ENCODE measurements at regions not wholly inside any gene's neighbourhood (a gene's known extent, or its start where the extent isn't known, plus 50 kb on each side); places are given as distances from the start of the nearest gene placed in this dataset.

DNA sequence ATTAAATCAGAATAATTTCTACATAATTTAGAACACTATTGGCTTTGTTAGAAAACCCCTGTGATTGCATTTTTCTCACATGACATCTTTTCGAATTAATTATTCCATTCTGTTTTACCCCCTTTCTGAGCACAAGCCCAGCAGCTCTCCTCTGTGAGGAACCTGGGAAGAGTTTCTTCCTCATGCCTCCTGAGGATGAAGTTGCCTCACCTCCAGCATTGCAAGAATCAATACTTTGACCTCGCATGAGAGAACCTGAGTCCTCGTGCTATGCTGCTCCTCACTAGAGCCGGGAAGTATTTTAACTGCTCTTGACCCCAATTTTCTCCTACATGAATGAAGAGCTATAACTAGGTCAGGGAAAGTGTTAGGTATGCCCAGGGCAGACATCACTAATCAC, 77.1 kb upstream of the RAPH1 start:
- Histone ChIP-seq H3K4me1 (no peaks in the 10 kb centered on the region), H3K4me3 (no peak overlapping the region), H3K27ac (no peak overlapping the region), H3K36me3 (no peaks in the 10 kb centered on the region), H3K9me3 (no peaks in the 10 kb centered on the region), H3K27me3 (no peaks in the 10 kb centered on the region)
- WGBS, 2 donors, result 95 to 97% methylated on average over 4 of the region's 4 CpGs
- DNase-seq, result no peak
- TF ChIP-seq POLR2AphosphoS5 (IDR thresholded peaks at IDR 0.05) (no peak), EP300 (IDR thresholded peaks at IDR 0.05) (no peak), POLR2A (IDR thresholded peaks at IDR 0.05) (no peak)
- TF ChIP-seq, protein P1, sequence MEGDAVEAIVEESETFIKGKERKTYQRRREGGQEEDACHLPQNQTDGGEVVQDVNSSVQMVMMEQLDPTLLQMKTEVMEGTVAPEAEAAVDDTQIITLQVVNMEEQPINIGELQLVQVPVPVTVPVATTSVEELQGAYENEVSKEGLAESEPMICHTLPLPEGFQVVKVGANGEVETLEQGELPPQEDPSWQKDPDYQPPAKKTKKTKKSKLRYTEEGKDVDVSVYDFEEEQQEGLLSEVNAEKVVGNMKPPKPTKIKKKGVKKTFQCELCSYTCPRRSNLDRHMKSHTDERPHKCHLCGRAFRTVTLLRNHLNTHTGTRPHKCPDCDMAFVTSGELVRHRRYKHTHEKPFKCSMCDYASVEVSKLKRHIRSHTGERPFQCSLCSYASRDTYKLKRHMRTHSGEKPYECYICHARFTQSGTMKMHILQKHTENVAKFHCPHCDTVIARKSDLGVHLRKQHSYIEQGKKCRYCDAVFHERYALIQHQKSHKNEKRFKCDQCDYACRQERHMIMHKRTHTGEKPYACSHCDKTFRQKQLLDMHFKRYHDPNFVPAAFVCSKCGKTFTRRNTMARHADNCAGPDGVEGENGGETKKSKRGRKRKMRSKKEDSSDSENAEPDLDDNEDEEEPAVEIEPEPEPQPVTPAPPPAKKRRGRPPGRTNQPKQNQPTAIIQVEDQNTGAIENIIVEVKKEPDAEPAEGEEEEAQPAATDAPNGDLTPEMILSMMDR (IDR thresholded peaks at IDR 0.05), result no peak
- intact Hi-C loops (cut with DNase I), result no loop called here

DNA sequence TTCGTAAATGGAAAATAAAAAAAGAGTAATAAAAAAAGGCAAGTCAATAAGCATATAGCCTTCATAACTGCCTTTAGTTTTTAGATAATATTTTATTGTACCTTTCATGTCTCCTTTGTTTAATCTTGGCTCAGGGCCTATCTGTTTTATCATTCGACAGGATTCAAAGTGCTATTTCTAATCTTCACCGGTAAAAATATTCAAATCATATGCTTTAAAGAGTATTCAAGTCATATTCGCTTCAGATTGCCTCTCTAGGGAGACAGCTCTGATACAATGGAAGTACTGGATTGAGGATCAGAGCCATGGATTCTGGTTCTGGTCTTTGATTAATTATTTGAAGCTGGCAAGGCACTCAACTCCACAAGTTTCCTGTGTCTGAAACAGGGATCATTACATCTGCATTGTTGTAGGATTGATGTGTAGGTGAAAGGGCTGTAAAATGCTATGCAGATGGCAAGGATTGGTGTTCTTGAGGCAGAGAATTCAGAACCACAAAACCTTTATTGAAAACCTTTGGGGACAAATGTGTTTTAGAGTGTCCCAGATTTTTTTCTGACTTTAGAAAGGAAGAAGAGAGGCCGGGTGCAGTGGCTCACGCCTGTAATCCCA, 84.3 kb upstream of the RAPH1 start:
- TF ChIP-seq, protein P1 (IDR thresholded peaks at IDR 0.05), result no peak
- TF ChIP-seq EP300 (IDR thresholded peaks at IDR 0.05) (no peak), POLR2AphosphoS5 (IDR thresholded peaks at IDR 0.05) (no peak), POLR2A (IDR thresholded peaks at IDR 0.05) (no peak)
- no peak for DNase-seq
- intact Hi-C loops (cut with DNase I), result no loop called here
- 22 to 68% methylated on average over 6 of the region's 6 CpGs for WGBS, 2 donors
- Histone ChIP-seq H3K4me3 (no peak overlapping the region), H3K9me3 (no peaks in the 10 kb centered on the region), H3K36me3 (no peaks in the 10 kb centered on the region), H3K27ac (no peak overlapping the region), H3K4me1 (no peaks in the 10 kb centered on the region), H3K27me3 (no peaks in the 10 kb centered on the region)

DNA sequence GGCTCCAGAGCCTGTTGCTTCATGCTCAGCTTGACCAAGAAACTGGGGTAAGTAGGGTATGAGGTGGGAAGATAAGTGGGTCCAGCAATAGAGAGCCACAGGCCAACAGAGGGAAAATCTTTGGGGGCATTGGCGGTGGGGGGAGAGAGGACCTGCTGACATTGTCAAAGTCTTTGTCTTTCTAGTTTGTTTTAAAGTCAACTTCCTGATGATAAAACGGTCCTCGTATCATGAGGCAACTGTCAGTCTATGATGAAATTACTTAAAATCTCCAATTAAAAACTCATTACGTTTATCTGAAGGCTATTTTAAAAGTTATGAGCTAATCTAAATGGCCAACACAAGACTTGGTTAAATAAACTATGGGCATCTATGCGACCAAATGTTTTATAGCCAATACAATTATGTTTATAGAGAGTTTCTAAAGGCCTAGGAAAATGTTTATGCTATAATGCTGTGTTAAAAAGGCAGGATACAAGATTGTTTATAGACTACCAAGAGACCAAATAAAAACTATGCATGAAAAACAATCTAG, 84.4 kb upstream of the CD28 start:
- TF ChIP-seq POLR2A (IDR thresholded peaks at IDR 0.05), result no peak
- TF ChIP-seq, protein P1 (IDR thresholded peaks at IDR 0.05), result no peak
- TF ChIP-seq EP300 (IDR thresholded peaks at IDR 0.05), result no peak
- no peak for TF ChIP-seq POLR2AphosphoS5 (IDR thresholded peaks at IDR 0.05)
- no peak overlapping the region for H3K27ac ChIP-seq
- DNase-seq, result no peak
- H3K36me3 ChIP-seq, result no peaks in the 10 kb centered on the region
- no peaks in the 10 kb centered on the region for H3K9me3 ChIP-seq
- intact Hi-C loops (cut with DNase I), result no loop called here
- WGBS, 2 donors, result 43 to 66% methylated on average over 5 of the region's 5 CpGs
- no peak overlapping the region for H3K4me3 ChIP-seq
- peaks cover 0 to 11% (median 5%) of the 10 kb centered on the region in 4 donors for H3K4me1 ChIP-seq
- no peaks in the 10 kb centered on the region for H3K27me3 ChIP-seq

DNA sequence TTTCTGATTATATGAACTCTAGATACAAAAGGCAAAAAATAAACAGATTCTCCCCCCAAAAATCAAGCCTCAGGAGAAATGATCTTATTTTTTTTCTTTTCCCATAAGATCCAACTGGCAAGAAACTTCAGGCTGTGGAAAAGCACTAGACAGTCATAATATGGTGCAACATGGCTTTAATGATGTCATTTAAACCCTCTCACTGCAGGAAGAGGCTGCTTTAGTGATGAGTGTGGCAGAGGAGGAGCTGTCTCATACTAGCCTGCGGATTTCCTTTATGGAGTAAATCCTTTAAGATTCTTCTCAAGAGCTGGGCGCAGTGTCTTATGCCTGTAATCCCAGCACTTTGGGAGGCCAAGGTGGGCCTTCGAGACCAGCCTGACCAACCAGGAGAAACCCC, 83.3 kb upstream of the CD28 start:
- Histone ChIP-seq H3K9me3 (no peaks in the 10 kb centered on the region), H3K36me3 (no peaks in the 10 kb centered on the region), H3K4me1 (peaks cover 0 to 18% (median 12%) of the 10 kb centered on the region in 4 donors), H3K27ac (no peak overlapping the region), H3K27me3 (no peaks in the 10 kb centered on the region), H3K4me3 (no peak overlapping the region)
- no peak for DNase-seq
- TF ChIP-seq, protein P1 (IDR thresholded peaks at IDR 0.05), result no peak
- TF ChIP-seq POLR2A (IDR thresholded peaks at IDR 0.05) (no peak), EP300 (IDR thresholded peaks at IDR 0.05) (no peak), POLR2AphosphoS5 (IDR thresholded peaks at IDR 0.05) (no peak)
- 85 to 88% methylated on average over 3 of the region's 3 CpGs for WGBS, 2 donors
- intact Hi-C loops (cut with DNase I), result no loop called here

DNA sequence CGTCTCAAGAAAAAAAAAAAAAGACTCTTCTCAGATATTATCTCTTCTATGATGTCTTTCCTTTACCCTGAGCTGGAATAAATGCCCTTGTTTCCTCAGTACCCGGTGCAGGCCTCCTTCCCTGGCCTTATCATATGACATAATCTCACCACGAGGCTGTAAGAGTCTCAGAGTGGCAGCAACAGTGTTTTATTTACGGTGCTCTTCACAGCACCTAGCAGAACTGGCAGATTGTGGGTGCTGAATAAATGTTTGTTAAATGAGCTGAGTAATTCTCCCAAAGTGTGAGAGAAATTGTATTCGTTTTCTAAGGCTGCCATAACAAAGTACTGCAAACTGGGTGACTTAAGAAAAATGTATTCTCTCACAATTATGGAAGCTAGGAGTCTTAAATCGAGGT, 82.8 kb upstream of the CD28 start:
- Histone ChIP-seq H3K27me3 (no peaks in the 10 kb centered on the region), H3K4me1 (peaks cover 0 to 18% (median 12%) of the 10 kb centered on the region in 4 donors), H3K36me3 (no peaks in the 10 kb centered on the region), H3K9me3 (no peaks in the 10 kb centered on the region), H3K27ac (no peak overlapping the region), H3K4me3 (no peak overlapping the region)
- intact Hi-C loops (cut with DNase I), result no loop called here
- 37 to 52% methylated on average over 6 of the region's 6 CpGs for WGBS, 2 donors
- TF ChIP-seq POLR2A (IDR thresholded peaks at IDR 0.05) (no peak), EP300 (IDR thresholded peaks at IDR 0.05) (no peak), POLR2AphosphoS5 (IDR thresholded peaks at IDR 0.05) (no peak)
- TF ChIP-seq, protein P1 (IDR thresholded peaks at IDR 0.05), result no peak
- no peak for DNase-seq
